DND-41 (cell line): ENCODE measurements at regions not wholly inside any gene's neighbourhood (a gene's known extent, or its start where the extent isn't known, plus 50 kb on each side); places are given as distances from the start of the nearest gene placed in this dataset.

Experiments
- ATAC-seq: fragments of 200-7000 bp; cut with Tn5 transposase; 3 replicates; pipeline ENCODE4 v1.9.1; 2021; ENCODE audit warnings: low read depth; ENCODE audit not compliant: insufficient read depth
- DNase-seq: peaks from one replicate; pipeline ENCODE4 v3.0.0-alpha.2; 2020
- H2AFZ ChIP-seq: 2 replicates; pipeline ENCODE4 v1.6.0; 2012; ENCODE audit warnings: low read depth, low read length
- H3K27ac ChIP-seq: 2 replicates; pipeline ENCODE4 v1.5.1; 2012; ENCODE audit warnings: low read length, inconsistent platforms
- H3K27me3 ChIP-seq: fragments of 200-600 bp; sonication (generic); 2 replicates; pipeline ENCODE4 v1.6.0; 2012; ENCODE audit warnings: low read length, mild to moderate bottlenecking, inconsistent platforms; ENCODE audit not compliant: insufficient read depth, poor library complexity
- H3K36me3 ChIP-seq: 2 replicates; pipeline ENCODE4 v1.5.1; 2012; ENCODE audit warnings: low read length, inconsistent platforms; ENCODE audit not compliant: insufficient read depth
- H3K4me1 ChIP-seq: 2 replicates; pipeline ENCODE4 v1.5.1; 2012; ENCODE audit warnings: mild to moderate bottlenecking, low read length; ENCODE audit not compliant: insufficient read depth
- H3K4me2 ChIP-seq: 2 replicates; pipeline ENCODE4 v1.6.0; 2012; ENCODE audit warnings: mild to moderate bottlenecking, moderate library complexity, low read length, inconsistent platforms; ENCODE audit not compliant: insufficient read depth
- H3K4me3 ChIP-seq, 2 experiments: fragments of 200-600 bp in 1 of 2; shearing (Covaris generic) in 1 of 2; 2 replicates each; pipeline ENCODE4 v1.5.1; 2012 to 2016; ENCODE audit warnings: inconsistent platforms in 2 of 2, low read length in 2 of 2, mild to moderate bottlenecking in 2 of 2, low read depth in 1 of 2, moderate library complexity in 1 of 2
- H3K79me2 ChIP-seq: 2 replicates; pipeline ENCODE4 v1.6.0; 2012; ENCODE audit warnings: low read length, inconsistent platforms; ENCODE audit not compliant: insufficient read depth
- H3K9ac ChIP-seq: 2 replicates; pipeline ENCODE4 v1.6.0; 2012; ENCODE audit warnings: low read depth, mild to moderate bottlenecking, inconsistent platforms, low read length, moderate library complexity
- H3K9me3 ChIP-seq: 2 replicates; pipeline ENCODE4 v1.5.1; 2012; ENCODE audit warnings: low read length, moderate library complexity, mild to moderate bottlenecking, inconsistent platforms; ENCODE audit not compliant: insufficient read depth, severe bottlenecking
- H4K20me1 ChIP-seq: 2 replicates; pipeline ENCODE4 v1.6.0; 2012; ENCODE audit warnings: low read length; ENCODE audit not compliant: insufficient read depth
- CTCF ChIP-seq: IDR thresholded peaks from 2 replicates; pipeline ENCODE4 v1.5.1; 2012; ENCODE audit warnings: borderline replicate concordance, low read length, moderate library complexity, mild to moderate bottlenecking; ENCODE audit not compliant: poor library complexity, severe bottlenecking; ENCODE audit errors: extremely low read depth
- EZH2 ChIP-seq: IDR thresholded peaks from 3 replicates; pipeline ENCODE4 v1.6.1; 2012; ENCODE audit warnings: borderline replicate concordance, low read depth, mild to moderate bottlenecking, moderate library complexity, low read length, inconsistent platforms; ENCODE audit not compliant: severe bottlenecking

GRCh38 chr3:44069276-44069675 lies 172.4 kb upstream of the TOPAZ1 start:
- Histone ChIP-seq H3K9me3 (no peaks in the 10 kb centered on the region), H2AFZ (no peak overlapping the region), H3K9ac (no peak overlapping the region), H4K20me1 (no peaks in the 10 kb centered on the region; the same call in 1 of the 2 replicates), H3K4me2 (no peak overlapping the region), H3K79me2 (no peaks in the 10 kb centered on the region), H3K27ac (no peak overlapping the region), H3K4me3 (no peak overlapping the region), H3K36me3 (no peaks in the 10 kb centered on the region), H3K27me3 (peaks cover 3% of the 10 kb centered on the region), H3K4me1 (no peaks in the 10 kb centered on the region)
- TF ChIP-seq CTCF (no peak), EZH2 (no peak)
- no peak for ATAC-seq
- DNase-seq = no peak

GRCh38 chr3:44070841-44071546 lies 170.7 kb upstream of the TOPAZ1 start:
- Histone ChIP-seq H3K36me3 (no peaks in the 10 kb centered on the region), H3K27ac (no peak overlapping the region), H3K79me2 (no peaks in the 10 kb centered on the region), H2AFZ (no peak overlapping the region), H3K9ac (no peak overlapping the region), H3K9me3 (no peaks in the 10 kb centered on the region), H3K27me3 (peaks cover 13% of the 10 kb centered on the region), H3K4me2 (no peak overlapping the region), H4K20me1 (no peaks in the 10 kb centered on the region; the same call in 1 of the 2 replicates), H3K4me1 (no peaks in the 10 kb centered on the region), H3K4me3 (no peak overlapping the region)
- ATAC-seq (no peak), DNase-seq (no peak)
- TF ChIP-seq CTCF = no peak
- no peak for TF ChIP-seq EZH2

DNA sequence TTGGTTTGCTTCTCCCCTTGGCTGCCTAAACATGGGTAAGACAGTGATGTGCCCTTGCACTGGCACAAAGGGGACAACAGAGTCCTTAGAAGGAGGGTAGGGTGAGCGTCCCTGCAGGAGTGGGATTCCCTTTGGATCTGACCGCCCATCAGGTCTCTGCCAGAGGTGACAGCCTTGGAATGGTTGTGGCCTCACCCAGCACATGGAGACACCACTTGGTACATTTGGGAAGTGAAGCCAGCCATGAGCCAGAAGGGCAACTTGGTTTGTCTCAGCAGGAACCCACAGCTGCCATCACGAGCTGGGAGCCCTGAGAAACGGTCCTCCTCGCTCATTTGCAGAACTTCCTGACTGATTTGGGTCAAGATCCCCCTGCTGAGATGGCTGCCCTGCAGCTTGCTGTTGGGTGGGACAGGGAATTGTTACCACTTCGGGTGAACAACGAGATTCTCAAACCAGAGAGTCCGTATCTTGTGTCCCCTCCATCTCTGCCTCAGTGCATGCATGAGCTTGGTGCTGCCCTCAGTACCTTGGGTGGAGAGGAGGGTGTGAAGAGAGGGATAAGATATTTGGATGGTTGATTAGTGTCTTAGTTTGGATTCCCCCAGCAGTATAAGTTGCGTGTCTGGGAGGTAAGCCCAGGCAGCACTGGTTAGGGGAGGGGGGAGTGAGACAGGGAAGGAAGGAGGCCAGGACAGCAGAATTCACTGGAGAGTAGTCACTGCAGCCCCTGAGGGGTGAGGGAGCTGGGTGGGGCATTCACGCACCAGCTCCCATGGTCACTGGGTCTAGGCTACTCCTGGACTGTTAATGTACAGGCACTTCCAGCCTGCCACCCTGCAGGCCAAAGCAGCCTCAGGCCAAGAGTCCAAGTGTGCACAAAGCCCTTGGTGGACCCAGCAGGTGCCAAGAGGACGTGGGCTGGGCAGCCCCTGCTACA lies 168.8 kb upstream of the TOPAZ1 start:
- Histone ChIP-seq H3K79me2 (no peaks in the 10 kb centered on the region), H3K9me3 (no peaks in the 10 kb centered on the region), H2AFZ (no peak overlapping the region), H3K9ac (no peak overlapping the region), H3K4me3 (no peak overlapping the region), H3K27me3 (peaks cover 13% of the 10 kb centered on the region), H4K20me1 (no peaks in the 10 kb centered on the region; the same call in 1 of the 2 replicates), H3K27ac (no peak overlapping the region), H3K4me2 (no peak overlapping the region), H3K4me1 (no peaks in the 10 kb centered on the region), H3K36me3 (no peaks in the 10 kb centered on the region)
- no peak for TF ChIP-seq CTCF
- TF ChIP-seq EZH2 = no peak
- ATAC-seq (no peak), DNase-seq (no peak)
